ENCODE measurements at regions not wholly inside any gene's neighbourhood (a gene's known extent, or its start where the extent isn't known, plus 50 kb on each side); places are given as distances from the start of the nearest gene placed in this dataset.

DNA sequence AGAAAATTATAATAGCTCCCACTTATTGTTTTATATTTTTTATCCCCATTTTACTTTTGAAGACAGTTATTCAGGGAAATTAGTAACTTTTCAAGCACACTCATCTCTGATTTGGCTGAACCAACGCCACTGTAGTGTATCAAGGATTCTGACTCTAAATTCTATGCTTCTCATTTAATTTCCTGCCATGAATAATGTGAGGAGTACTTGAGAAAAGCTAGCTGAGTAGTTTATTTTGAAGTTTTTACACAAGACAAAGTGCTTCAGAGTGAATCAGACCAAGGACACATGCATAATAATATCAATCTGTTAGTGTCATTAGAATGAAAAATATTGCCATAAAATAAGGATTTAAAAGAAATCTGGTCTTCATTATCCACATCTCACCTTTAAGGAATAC lies 329.9 kb downstream of the SLITRK6 start:
- DNase-seq (ENCODE audit: low read depth): no peak

GRCh38 chr13:85462792-85463425 lies 336.3 kb downstream of the SLITRK6 start:
- DNase-seq (ENCODE audit: low read depth): no peak

- no peak for DNase-seq (ENCODE audit: low read depth)
Measured at GRCh38 chr13:85461621-85462020, 337.6 kb downstream of the SLITRK6 start.

DNA sequence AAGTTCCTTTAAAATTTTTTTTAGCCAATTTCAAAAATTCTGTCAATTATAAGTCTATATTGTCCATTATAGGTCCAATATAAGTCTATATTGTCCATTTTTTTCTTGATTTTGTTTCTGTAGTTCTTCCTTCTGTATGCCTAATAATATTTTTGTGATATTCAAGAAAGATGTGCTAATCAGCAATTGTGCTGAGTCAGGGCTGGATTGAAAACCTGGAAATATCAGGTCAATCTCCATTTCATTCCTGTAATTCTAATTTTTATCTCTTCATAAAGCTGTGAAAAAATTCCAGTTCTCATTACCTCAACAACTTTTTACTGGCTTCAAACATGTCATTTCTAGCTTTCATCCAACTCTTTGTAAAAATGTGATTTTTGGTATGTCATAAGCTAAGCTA lies 353.7 kb downstream of the SLITRK6 start:
- DNase-seq (ENCODE audit: low read depth): no peak

- no peak for DNase-seq (ENCODE audit: low read depth)
Measured at GRCh38 chr13:85441975-85442374, 357.2 kb downstream of the SLITRK6 start.

- no peak for DNase-seq (ENCODE audit: low read depth)
Measured at GRCh38 chr13:85441364-85441763, 357.9 kb downstream of the SLITRK6 start.

GRCh38 chr13:85436029-85436428 lies 363.2 kb downstream of the SLITRK6 start:
- no peak for DNase-seq (ENCODE audit: low read depth)

DNA sequence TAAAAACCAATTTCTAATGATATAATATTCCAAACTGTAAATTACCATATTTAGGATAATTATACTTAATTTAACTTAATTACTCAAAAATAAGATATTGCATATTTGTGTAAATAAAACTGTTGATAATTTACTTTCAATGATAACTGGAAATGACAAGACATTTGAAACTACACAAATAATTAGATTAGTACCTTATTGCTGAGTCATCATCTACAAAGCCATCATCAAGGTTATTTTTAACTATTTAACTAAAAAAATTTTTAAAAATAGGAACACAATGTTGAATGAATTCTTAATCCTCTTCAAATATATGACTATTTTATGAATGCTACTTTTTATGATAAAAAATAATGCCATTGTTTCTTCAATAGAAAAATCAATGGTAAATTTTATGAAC lies 364.3 kb downstream of the SLITRK6 start:
- DNase-seq (ENCODE audit: low read depth): no peak

- DNase-seq (ENCODE audit: low read depth): no peak
Measured at GRCh38 chr13:85432881-85433280, 366.3 kb downstream of the SLITRK6 start.

- no peak for DNase-seq (ENCODE audit: low read depth)
Measured at GRCh38 chr13:85431720-85432119, 367.5 kb downstream of the SLITRK6 start.

DNA sequence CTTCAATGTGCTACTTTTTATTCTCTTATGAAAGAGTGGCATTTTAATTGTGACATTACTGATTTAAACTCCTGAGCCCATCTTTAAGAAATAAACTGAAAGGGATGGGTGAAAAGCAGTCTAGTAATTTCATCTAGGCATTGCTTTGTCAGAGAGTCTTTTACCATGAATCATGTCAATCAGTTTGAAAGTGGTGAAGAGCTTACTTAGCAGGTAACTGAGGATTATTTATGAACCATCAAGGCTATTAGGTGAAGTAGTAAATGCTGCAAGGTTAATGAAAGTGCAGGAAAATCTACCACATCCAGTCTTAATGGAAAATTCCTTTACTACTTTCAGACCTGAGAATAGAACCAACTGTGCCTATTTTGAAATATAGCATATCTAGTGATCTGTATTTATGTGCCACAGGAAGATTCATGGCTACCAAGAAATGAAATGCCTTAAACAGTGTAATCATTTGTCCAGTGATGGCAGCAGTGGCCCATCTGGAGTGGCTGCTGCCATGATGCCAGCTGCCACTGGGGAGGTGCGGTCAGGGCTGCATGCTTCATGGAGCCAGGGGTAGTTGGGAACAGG lies 368.9 kb downstream of the SLITRK6 start:
- no peak for DNase-seq (ENCODE audit: low read depth)

GRCh38 chr13:85427416-85427815 lies 371.8 kb downstream of the SLITRK6 start:
- no peak for DNase-seq (ENCODE audit: low read depth)

DNA sequence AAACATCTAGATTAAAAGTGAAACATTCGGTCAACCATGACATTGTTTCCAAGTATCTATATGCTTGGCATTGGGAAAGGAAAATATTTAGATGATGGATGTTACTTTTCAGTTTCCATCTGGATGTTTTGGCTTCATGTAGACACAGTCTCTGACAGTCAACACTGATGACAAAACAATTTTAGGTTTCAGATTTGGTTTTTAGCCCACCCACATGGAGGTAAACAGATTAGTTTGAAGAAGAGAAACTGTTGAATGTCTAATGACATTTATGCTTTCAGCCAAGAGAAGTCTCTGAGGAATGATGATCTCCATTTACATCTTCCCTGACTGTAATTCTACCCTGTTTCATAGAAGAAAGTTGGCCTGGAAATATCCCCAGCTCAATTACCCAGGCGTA lies 379.1 kb downstream of the SLITRK6 start:
- no peak for DNase-seq (ENCODE audit: low read depth)

- no peak for DNase-seq (ENCODE audit: low read depth)
Measured at GRCh38 chr13:85419611-85420010, 379.6 kb downstream of the SLITRK6 start.

GRCh38 chr13:85417807-85418206 lies 381.4 kb downstream of the SLITRK6 start:
- no peak for DNase-seq (ENCODE audit: low read depth)

GRCh38 chr13:85413664-85414063 lies 385.6 kb downstream of the SLITRK6 start:
- DNase-seq (ENCODE audit: low read depth): no peak

DNA sequence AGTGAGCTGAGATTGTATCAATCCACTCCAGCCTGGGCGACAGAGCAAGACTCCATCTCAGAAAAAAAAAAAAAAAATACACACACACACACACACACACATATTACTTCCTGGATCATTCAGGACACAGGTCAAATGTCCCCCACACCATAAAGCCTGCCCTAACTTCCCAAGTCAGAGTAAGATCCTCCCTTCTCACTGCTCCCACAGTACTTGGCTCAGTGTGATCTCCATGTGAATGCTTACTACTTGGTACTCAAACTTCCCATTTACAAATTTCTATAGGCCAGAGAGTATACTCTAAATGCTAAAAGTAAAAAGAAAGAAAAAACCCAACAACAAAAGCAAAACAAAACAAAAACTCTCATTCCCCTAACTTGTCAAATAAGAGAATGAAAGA lies 386.8 kb downstream of the SLITRK6 start:
- DNase-seq (ENCODE audit: low read depth): no peak

DNA sequence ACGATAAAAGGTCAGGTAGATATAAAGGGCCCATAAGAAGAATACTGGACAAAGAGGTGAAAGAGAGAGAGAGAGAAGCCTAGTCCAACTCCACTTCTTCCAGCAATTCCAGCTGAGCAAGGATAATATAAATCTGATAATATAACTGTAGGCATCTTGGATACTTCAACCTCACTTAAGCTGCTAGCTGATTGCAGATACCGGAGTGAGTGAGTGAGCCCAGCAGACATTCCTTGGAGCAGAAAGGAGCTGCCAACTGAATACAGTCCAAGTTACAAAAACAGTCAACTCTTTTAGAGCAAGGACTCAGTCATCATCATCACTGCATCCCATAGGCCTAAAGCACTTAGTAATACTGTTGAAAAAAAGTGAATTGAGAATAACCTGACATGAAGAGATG lies 387.6 kb downstream of the SLITRK6 start:
- no peak for DNase-seq (ENCODE audit: low read depth)

- no peak for DNase-seq (ENCODE audit: low read depth)
Measured at GRCh38 chr13:85408415-85408814, 390.8 kb downstream of the SLITRK6 start.

DNA sequence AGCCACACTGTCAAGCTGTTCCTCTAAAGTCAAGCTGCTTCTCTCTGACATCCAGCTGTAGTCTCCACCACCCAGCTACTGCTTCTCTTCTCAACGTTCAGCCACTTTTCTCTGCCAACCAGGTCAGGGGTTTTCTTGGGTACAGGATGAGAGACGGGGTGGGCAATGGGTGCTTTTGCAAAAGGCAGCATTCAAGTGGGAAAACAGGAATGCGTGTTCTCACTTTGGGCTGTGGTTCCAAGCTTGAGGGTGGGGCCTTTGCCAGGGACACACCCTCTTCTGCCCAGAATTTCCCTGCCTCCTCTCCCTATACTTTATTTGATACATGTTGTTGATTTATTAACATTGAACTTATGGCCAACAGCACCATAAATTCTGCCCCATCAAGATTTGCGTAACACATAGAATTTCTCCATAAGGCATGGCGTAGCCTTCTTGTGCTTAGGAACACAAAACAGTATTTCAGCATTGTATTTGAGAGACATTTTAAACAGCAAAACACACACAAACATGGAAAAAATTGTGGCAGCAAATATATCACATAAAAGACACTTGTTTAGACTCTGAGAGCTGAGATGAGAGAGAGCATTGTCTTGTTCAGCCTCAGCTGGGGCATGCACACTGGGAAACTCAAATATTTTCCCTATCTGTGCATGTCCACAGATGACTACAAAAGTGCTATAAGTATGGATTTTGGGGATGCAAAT lies 392.8 kb downstream of the SLITRK6 start:
- DNase-seq (ENCODE audit: low read depth): no peak

DNA sequence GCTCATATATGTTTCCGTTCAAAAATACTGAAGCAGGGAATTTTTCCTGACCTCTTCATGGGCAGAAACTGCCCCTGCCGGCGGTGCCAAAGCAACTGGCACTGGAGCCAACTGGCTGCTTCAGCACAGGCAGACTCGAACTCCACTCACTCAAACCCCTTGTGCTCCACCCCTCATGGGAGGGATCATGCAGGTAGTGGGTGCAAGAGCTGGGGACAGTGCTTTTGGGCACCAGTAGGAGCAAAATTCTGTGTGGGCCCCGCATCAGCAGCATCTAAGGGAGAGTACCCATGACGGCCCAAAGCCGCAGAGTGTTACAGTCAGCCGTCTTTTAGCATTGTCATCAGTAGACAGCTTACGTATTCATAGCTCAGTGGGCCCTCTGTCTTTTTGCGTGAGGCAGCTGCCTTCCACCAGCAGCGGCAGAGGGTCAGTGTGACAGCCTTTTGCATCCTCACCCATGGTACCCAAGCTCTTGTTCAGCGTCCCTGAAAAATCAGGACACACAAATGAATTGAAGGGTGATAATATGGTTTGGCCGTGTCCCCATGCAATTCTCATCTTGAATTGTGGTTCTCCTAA lies 393.8 kb downstream of the SLITRK6 start:
- DNase-seq (ENCODE audit: low read depth): no peak

- no peak for DNase-seq (ENCODE audit: low read depth)
Measured at GRCh38 chr13:85386424-85386823, 412.8 kb downstream of the SLITRK6 start.

DNA sequence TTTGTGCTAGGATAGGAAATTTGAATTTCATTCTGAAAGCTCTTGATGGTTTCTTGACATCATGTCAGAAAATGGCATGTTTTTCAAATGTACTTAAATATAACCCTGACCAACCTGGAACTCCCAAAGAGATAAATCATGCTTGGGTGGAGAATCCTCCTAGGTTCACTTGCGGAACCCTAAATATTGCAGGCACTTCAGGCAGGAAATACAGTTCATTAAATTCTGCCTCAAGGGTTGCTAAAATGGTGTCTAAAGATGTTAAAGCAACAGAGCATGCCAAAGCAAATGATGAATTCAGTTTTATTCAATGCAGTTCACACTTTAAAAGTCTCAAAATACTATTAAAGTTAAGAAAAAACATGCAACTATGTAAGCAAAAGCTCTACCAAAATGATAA lies 415.9 kb downstream of the SLITRK6 start:
- no peak for DNase-seq (ENCODE audit: low read depth)

Data from activated T-helper 1 cell treated with Interleukin-2 at 50 U/mL for 16 hours (primary cell).